HG03469 (cell line): ENCODE measurements at regions not wholly inside any gene's neighbourhood (a gene's known extent, or its start where the extent isn't known, plus 50 kb on each side); places are given as distances from the start of the nearest gene placed in this dataset.
"Not testable (repeated sequence)": the region's sequence is repeated elsewhere in the genome, so short reads cannot be mapped to it uniquely, and the experiment has no call there.

ENCODE experiments used
- ATAC-seq: cut with Tn5 transposase; IDR thresholded peaks from one replicate; pipeline ENCODE4 v1.9.1; 2021; ENCODE audit warnings: mild to moderate bottlenecking, moderate library complexity, moderate number of reproducible peaks; ENCODE audit not compliant: unreplicated experiment

- no peak for ATAC-seq
These were observed 772.0 kb upstream of the CCDC179 start for GRCh38 chr11:23632293-23632692.

DNA sequence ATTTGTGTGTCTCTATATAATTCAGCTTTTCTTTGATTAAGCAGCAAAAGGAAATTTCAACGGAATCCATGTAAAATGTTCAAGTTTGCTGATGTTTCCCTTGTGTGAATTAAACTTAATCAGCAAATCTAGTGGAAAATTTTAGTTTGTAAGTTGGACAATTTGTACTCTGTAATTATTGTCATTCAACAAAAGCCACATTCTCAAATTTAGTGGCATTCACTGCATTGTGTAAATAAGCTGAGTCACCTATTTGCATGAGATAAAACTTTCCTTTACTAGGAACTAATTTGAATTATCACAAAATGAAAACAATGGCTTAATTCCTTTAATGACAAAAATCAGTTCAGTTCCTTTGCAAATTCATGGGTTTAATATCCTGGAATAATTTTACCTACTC, 784.2 kb upstream of the CCDC179 start:
- no peak for ATAC-seq

DNA sequence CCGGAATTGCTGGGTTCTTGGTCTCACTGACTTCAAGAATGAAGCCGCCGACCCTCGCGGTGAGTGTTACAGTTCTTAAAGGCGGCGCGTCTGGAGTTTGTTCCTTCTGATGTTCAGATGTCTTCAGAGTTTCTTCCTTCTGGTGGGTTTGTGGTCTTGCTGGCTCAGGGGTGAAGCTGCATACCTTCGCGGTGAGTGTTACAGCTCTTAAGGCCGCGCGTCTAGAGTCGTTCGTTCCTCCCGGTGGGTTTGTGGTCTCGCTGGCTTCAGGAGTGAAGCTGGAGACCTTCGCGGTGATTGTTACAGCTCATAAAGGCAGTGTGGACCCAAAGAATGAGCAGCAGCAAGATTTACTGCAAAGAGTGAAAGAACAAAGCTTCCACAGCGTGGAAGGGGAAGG, 792.1 kb upstream of the CCDC179 start:
- not testable (repeated sequence) for ATAC-seq

DNA sequence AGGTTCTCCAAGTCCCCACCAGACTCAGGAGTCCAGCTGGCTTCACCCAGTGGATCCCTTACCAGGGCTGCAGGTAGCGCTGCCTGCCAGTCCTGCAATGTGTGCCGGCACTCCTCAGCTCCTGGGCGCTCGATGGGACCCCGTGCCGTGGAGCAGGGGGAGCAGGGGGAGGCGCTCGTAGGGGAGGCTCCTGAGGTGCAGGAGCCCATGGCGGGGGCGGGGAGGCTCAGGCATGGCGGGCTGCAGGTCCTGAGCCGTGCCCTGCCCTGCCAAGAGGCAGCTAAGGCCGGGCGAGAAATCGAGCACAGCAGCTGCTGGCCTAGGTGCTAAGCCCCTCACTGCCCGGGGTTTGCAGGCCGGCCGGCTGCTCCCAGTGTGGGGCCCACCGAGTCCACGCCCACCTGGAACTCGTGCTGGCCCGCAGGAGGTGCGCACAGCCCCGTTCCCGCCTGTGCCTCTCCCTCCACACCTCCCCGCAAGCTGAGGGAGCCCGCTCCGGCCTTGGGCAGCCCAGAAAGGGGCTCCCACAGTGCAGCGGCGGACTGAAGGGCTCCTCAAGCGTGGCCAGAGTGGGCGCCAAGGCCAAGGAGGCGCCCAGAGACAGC, 792.9 kb upstream of the CCDC179 start:
- ATAC-seq: no peak

DNA sequence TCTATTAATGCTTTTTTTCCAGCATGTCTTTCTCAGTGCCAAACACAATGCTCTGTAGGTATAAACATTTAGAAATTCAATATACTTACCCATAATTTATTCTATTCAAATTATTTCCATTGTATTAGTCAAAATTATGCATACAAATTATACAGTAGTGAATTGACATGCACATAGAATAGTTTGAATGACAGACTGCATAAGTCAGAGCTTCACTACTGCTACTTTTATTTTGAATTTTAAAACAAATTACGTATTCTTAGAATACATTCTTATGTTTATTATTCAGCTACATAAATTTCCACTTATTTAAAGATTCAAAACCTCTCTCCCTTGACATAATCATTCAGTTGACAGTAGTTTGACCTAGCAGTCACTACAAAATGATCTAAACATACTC, 808.0 kb upstream of the CCDC179 start:
- ATAC-seq: no peak

- ATAC-seq: no peak
These were observed 813.1 kb upstream of the CCDC179 start for GRCh38 chr11:23673366-23673765.

DNA sequence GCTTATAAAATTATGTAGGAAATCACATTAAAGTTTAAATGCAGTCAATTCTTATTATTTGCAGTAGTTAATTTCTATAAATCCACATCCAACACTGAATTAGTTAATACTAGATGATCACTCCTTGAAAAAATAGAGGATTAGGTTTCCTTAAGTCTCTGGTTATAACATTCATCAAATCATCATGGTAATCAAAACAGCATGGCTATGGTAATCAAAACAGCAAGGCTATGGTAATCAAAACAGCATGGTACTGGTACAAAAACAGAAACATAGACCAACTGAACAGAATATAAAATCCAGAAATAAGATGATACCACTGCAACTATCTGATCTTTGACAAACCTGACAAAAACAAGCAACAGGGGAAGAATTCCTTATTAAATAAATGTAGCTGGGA, 814.6 kb upstream of the CCDC179 start:
- no peak for ATAC-seq

GRCh38 chr11:23679041-23679440, 817.8 kb upstream of the LUZP2 start:
- no peak for ATAC-seq

GRCh38 chr11:23679981-23680380, 816.9 kb upstream of the LUZP2 start:
- no peak for ATAC-seq

GRCh38 chr11:23680488-23681230, 816.2 kb upstream of the LUZP2 start:
- no peak for ATAC-seq

DNA sequence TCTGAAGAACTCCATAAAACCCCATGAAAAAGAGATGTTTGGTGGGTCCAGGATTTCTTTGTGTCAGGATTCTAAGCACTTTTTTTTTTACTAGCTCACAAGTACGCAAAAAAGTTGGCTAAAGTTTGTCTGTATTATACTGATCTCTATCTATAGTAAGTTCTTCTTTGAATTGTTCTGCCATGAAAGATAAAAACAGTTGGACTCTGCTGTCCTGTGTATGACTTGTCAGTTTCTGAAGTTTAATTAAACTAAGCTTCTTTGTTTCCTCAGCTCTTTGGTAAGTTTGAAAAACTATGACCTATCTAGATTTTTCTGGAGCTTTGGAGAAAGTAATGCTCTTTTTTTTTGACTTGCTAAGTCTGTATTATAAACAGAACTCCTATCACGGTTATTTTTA, 812.2 kb upstream of the LUZP2 start:
- ATAC-seq: no peak

- ATAC-seq: no peak
These were observed 808.9 kb upstream of the LUZP2 start for GRCh38 chr11:23687991-23688390.

DNA sequence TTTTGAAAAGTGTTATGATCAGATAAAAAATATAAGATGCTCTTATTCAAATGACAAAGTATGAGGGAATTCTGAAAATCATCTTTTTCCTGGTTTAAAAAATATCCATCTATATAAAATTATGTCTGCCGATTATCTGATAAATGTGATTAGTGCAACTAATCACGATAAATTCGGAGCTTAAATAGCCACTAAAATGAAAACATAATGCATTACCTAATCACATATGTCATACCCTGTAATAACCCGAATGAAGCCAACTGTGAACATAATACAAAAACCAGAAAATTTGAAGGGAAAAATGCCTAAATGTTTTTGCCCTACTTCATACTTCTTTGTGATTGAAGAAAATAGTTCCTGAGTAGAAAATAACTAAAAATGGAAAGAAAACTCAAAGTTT, 808.4 kb upstream of the LUZP2 start:
- ATAC-seq: no peak

DNA sequence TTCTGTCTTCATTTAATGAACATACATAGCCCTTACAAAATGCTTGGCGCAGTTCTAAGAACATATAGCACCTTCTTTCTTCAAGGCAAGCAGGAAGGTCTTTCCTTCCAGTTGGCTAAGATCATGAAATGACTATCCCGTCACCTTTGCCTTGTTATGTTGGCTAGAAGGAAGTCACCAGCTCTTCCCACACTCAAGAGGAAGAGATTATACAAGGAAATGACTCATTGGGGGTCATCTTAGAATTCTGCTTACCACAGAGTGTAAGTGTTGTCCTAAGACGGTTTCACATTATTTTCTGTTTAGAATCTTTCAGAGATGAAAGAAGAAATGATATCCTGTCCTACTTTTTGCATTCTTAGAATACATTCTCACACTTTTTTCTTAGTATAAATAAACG, 808.0 kb upstream of the LUZP2 start:
- no peak for ATAC-seq

DNA sequence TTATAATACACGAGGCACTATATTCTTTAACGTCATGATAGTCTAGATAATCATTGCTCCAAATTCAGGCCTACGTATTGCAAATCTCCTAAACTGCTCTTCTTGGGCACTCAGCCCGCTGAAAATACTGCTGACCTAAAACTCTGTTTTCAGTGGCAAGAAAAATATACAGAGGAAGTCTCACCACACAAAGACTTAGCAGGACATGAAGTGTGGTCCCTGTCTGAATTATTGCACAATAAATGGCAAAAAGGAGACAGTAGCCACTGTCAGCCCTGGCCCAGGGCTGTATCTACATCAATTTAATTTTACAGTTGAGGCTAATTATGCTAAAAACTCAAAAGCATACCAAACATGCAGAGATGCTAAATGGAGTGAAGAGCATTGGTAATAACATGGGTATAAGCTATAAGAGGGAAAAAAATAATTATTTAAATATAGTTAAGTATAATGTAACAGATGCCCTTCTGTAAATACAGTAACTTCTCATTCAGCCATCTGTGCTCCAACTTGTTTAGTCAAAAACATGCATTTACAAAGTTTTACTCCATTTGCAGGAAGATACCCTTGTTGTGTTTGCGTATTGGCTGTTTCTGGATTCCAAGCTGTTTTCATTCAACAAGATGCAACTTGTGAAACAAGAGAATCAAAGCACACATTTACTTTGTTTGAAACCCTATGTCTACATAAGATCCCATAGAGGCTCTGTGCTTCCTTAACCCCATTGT, 800.0 kb upstream of the LUZP2 start:
- no peak for ATAC-seq

DNA sequence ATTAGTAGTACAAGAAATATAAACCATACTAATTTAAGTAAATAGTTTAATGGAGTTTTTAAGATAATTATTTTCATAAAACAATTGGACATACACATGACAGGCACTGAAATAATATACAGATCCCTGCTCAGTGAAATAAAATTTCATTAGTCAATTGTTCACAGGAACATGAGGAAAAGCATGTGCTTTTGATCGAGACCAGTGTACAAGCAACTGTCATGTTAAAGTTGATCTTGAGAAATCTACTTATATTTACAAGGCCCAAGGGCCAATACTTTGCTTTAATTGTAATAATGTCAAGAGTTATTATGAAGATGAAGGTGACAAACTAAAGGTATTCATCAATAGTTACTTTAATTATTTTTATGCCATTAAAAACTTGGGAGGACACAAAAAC, 792.7 kb upstream of the LUZP2 start:
- ATAC-seq: no peak

DNA sequence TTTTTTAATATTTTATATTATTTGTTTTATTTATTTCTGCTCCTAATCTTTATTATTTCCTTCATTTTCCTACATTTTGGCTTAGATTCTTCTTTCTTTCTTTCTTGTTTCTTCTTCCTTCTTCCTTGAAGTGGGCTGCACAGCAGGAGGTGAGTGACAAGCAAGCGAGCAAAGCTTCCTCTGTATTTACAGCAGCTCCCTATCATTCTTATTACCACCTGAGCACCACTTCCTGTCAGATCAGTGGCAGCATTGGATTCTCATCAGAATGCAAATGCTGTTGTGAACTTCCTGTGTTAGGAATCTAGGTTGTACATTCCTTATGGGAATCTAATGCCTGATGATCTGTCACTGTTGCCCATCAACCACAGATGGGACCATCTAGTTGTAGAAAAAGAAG, 784.9 kb upstream of the LUZP2 start:
- no peak for ATAC-seq

- ATAC-seq: no peak
These were observed 777.8 kb upstream of the LUZP2 start for GRCh38 chr11:23719016-23719415.

DNA sequence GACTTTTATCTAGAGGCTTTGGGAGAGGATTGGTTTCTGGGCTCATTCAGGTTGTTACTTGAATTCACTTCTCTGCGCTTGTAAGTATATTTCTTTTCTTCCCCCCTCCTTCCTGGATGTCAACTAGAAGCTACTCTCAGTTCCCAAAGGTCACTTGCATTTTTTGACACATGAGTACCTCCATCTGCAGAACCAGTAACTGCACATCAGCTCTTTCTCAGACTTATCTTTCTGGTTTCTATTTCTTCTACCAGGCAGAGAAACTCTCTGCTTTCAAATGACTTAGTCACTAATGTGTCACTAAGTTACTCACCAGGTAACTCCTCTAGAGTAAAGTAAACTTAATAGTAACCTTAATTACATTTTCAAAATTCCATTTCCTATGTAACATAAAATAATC, 773.0 kb upstream of the LUZP2 start:
- no peak for ATAC-seq

DNA sequence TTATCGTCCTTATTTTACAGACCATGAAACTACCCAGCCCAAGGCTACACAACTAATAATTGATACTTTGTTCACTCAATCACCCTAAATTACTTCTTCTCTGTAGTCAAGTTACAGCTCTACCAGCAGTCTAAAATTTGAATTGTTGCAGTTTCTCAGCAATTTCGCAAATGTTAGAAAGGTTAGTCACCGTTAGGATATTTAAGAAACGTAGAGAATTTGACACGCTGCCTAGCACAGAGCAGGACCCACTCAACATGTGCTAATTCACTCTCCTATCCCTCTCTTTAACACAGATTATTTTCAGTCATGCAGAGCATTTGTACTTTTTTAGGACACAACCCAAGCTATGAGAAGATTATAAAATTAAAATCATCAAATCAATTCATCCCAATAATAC, 771.1 kb upstream of the LUZP2 start:
- ATAC-seq: no peak

- no peak for ATAC-seq
These were observed 769.5 kb upstream of the LUZP2 start for GRCh38 chr11:23727387-23727786.

- no peak for ATAC-seq
These were observed 769.1 kb upstream of the LUZP2 start for GRCh38 chr11:23727794-23728193.
